ENCODE measurements at regions not wholly inside any gene's neighbourhood (a gene's known extent, or its start where the extent isn't known, plus 50 kb on each side); places are given as distances from the start of the nearest gene placed in this dataset.

GRCh38 chr4:12177416-12177815, 748.7 kb upstream of the HS3ST1 start:
- TF ChIP-seq CTCF (IDR thresholded peaks at IDR 0.05) (no peak), POLR2A (IDR thresholded peaks at IDR 0.05) (no peak)

All from right lobe of liver (tissue), 4 donors.